ENCODE measurements at regions not wholly inside any gene's neighbourhood (a gene's known extent, or its start where the extent isn't known, plus 50 kb on each side); places are given as distances from the start of the nearest gene placed in this dataset.

- Histone ChIP-seq H3K14ac (ENCODE audit: insufficient read length) (no peak overlapping the region), H3K27me3 (replicated peaks in 1 of 4; ENCODE audit: control insufficient read depth in 3 of 4, extremely low read depth in 1 of 4, insufficient read depth in 3 of 4, low read length in 3 of 4) (no peaks in the 10 kb centered on the region), H3K18ac (ENCODE audit: extremely low read depth, low read length) (no peak overlapping the region; the same call in 1 of the 2 replicates), H3K79me1 (ENCODE audit: low read depth, low read length) (no peaks in the 10 kb centered on the region), H2BK5ac (ENCODE audit: low read depth, low read length) (no peak overlapping the region), H3K23ac (ENCODE audit: insufficient read length) (no peak overlapping the region), H3K4me1 (replicated peaks in 1 of 4; ENCODE audit: control insufficient read depth in 3 of 4, insufficient read depth in 4 of 4, low read length in 3 of 4) (peaks cover 0 to 5% (median 0%) of the 10 kb centered on the region in 4 experiments; a peak in 2 of 7 replicates), H4K5ac (ENCODE audit: insufficient read length, low read depth, low read length) (no peak overlapping the region), H3K36me3 (ENCODE audit: control insufficient read depth in 2 of 4, insufficient read depth in 4 of 4, low read length in 3 of 4) (no peaks in the 10 kb centered on the region), H3K79me2 (ENCODE audit: control insufficient read depth in 1 of 2, insufficient read depth in 2 of 2, low read length in 2 of 2) (no peaks in the 10 kb centered on the region), H2AK5ac (ENCODE audit: low read depth, low read length) (no peak overlapping the region), H3K4ac (replicated peaks; ENCODE audit: insufficient read length, low read depth, low read length) (no peak overlapping the region), H3K4me2 (ENCODE audit: insufficient read depth in 1 of 2, low read depth in 2 of 2, low read length in 2 of 2) (peak overlapping the region; percentile 13 to 49; a peak in 2 of 4 replicates), H3K4me3 (ENCODE audit: extremely low read depth in 1 of 4, insufficient read depth in 2 of 4, low read depth in 3 of 4, low read length in 4 of 4) (peak overlapping the region in 1 of 4 experiments; percentile 34; a peak in 1 of 8 replicates), H2BK12ac (ENCODE audit: low read depth, low read length) (no peak overlapping the region), H2BK15ac (ENCODE audit: low read length) (no peak overlapping the region), H3K27ac (ENCODE audit: low read depth, low read length) (no peak overlapping the region), H3K56ac (replicated peaks; ENCODE audit: insufficient read length, low read depth, low read length) (no peak overlapping the region), H2BK120ac (replicated peaks; ENCODE audit: low read depth, low read length) (no peak overlapping the region), H3K9me3 (ENCODE audit: insufficient read depth in 2 of 2, low read depth in 1 of 2, low read length in 1 of 2) (no peaks in the 10 kb centered on the region), H2AFZ (ENCODE audit: low read length) (no peak overlapping the region), H3K23me2 (ENCODE audit: low read depth, low read length) (no peaks in the 10 kb centered on the region), H3K9ac (replicated peaks in 1 of 4; ENCODE audit: extremely low read depth in 1 of 4, low read depth in 3 of 4, low read length in 3 of 4) (no peak overlapping the region), H2BK20ac (ENCODE audit: low read length) (no peak overlapping the region), H4K8ac (ENCODE audit: extremely low read depth, insufficient read depth, low read length) (no peak overlapping the region), H4K20me1 (replicated peaks in 1 of 2; ENCODE audit: control insufficient read depth in 1 of 2, insufficient read depth in 2 of 2, low read length in 2 of 2) (no peaks in the 10 kb centered on the region), H4K91ac (replicated peaks; ENCODE audit: insufficient read length, low read length) (no peak overlapping the region)
- ChIA-PET POLR2A (ENCODE audit: partially characterized antibody) (no interaction called here), CTCF (ENCODE audit: partially characterized antibody) (no interaction called here)
- 41% methylated on average over 3 of the region's 3 CpGs; no CpG with 5 or more reads in 1 of the 2 experiments for WGBS, 2 experiments (ENCODE audit: extremely low coverage in 1 of 2, insufficient coverage in 1 of 2, insufficient read length in 1 of 2, insufficient replicate concordance in 2 of 2, low coverage in 1 of 2, low lambda C conversion rate in 2 of 2, missing lambda C conversion rate in 1 of 2)
- FAIRE-seq (peak; percentile 7), DNase-seq (ENCODE audit: low read depth in 1 of 2, low spot score in 2 of 2) (no peak)
- TF ChIP-seq RXRA (IDR thresholded peaks at IDR 0.05; ENCODE audit: insufficient read depth, low read depth, low read length): no peak
- TF ChIP-seq PHF8 (conservative IDR thresholded peaks at IDR 0.05; ENCODE audit: low read depth, low read length): no peak
- TF ChIP-seq CTCF (IDR thresholded peaks at IDR 0.05; ENCODE audit: control extremely low read depth in 1 of 3, insufficient read depth in 1 of 3, low read depth in 1 of 3, low read length in 3 of 3): peak in 1 of 3 experiments; percentile 9; a peak in 1 of 4 replicates
- no peak for TF ChIP-seq BCL11A (IDR thresholded peaks at IDR 0.05; ENCODE audit: low read depth in 2 of 2, low read length in 2 of 2)
Measured at GRCh38 chrX:84710611-84711010, 208.4 kb upstream of the HDX start.

Data from H1 (cell line).